ENCODE measurements at regions not wholly inside any gene's neighbourhood (a gene's known extent, or its start where the extent isn't known, plus 50 kb on each side); places are given as distances from the start of the nearest gene placed in this dataset.

- no peak overlapping the region for H3K27ac ChIP-seq
- TF ChIP-seq CTCF (IDR thresholded peaks at IDR 0.05): no peak
- no peaks in the 10 kb centered on the region for H3K4me1 ChIP-seq
- no peak for DNase-seq
- intact Hi-C loops (cut with DNase I): no loop called here
- no peaks in the 10 kb centered on the region for H3K9me3 ChIP-seq
- H3K36me3 ChIP-seq: no peaks in the 10 kb centered on the region
- peaks cover 41% of the 10 kb centered on the region for H3K27me3 ChIP-seq (ENCODE audit: low read depth)
- no peak overlapping the region for H3K4me3 ChIP-seq
- no peak for ATAC-seq
Measured at GRCh38 chr16:86961171-86961601, 356.0 kb downstream of the C16orf95 start.

- no peaks in the 10 kb centered on the region for H3K36me3 ChIP-seq
- no peaks in the 10 kb centered on the region for H3K9me3 ChIP-seq
- ATAC-seq (no peak), DNase-seq (no peak)
- TF ChIP-seq CTCF (IDR thresholded peaks at IDR 0.05): no peak
- H3K4me3 ChIP-seq: no peak overlapping the region
- H3K4me1 ChIP-seq: no peaks in the 10 kb centered on the region
- intact Hi-C loops (cut with DNase I): no loop called here
- no peak overlapping the region for H3K27ac ChIP-seq
- H3K27me3 ChIP-seq (ENCODE audit: low read depth): peaks cover 33% of the 10 kb centered on the region
Measured at GRCh38 chr16:86962259-86962658, 354.9 kb downstream of the C16orf95 start.

- Histone ChIP-seq H3K4me3 (no peak overlapping the region), H3K27ac (no peak overlapping the region), H3K4me1 (no peaks in the 10 kb centered on the region), H3K9me3 (no peaks in the 10 kb centered on the region), H3K27me3 (ENCODE audit: low read depth) (peaks cover 32% of the 10 kb centered on the region), H3K36me3 (no peaks in the 10 kb centered on the region)
- intact Hi-C loops (cut with DNase I): no loop called here
- ATAC-seq (no peak), DNase-seq (no peak)
- TF ChIP-seq CTCF (IDR thresholded peaks at IDR 0.05): no peak
Measured at GRCh38 chr16:86962913-86963312, 354.3 kb downstream of the C16orf95 start.

- H3K36me3 ChIP-seq: no peaks in the 10 kb centered on the region
- H3K4me1 ChIP-seq: no peaks in the 10 kb centered on the region
- no peak for ATAC-seq
- no peak for TF ChIP-seq CTCF (IDR thresholded peaks at IDR 0.05)
- peaks cover 25% of the 10 kb centered on the region for H3K27me3 ChIP-seq (ENCODE audit: low read depth)
- intact Hi-C loops (cut with DNase I): no loop called here
- no peak for DNase-seq
- no peaks in the 10 kb centered on the region for H3K9me3 ChIP-seq
- H3K4me3 ChIP-seq: no peak overlapping the region
- no peak overlapping the region for H3K27ac ChIP-seq
Measured at GRCh38 chr16:86963600-86964575, 353.3 kb downstream of the C16orf95 start.

- TF ChIP-seq CTCF (IDR thresholded peaks at IDR 0.05): no peak
- Histone ChIP-seq H3K27me3 (ENCODE audit: low read depth) (peaks cover 16% of the 10 kb centered on the region), H3K27ac (no peak overlapping the region), H3K9me3 (no peaks in the 10 kb centered on the region), H3K36me3 (no peaks in the 10 kb centered on the region), H3K4me3 (no peak overlapping the region), H3K4me1 (no peaks in the 10 kb centered on the region)
- ATAC-seq: no peak
- no peak for DNase-seq
- intact Hi-C loops (cut with DNase I): no loop called here
Measured at GRCh38 chr16:86964796-86965241, 352.4 kb downstream of the C16orf95 start.
